ENCODE measurements at regions not wholly inside any gene's neighbourhood (a gene's known extent, or its start where the extent isn't known, plus 50 kb on each side); places are given as distances from the start of the nearest gene placed in this dataset.

DNA sequence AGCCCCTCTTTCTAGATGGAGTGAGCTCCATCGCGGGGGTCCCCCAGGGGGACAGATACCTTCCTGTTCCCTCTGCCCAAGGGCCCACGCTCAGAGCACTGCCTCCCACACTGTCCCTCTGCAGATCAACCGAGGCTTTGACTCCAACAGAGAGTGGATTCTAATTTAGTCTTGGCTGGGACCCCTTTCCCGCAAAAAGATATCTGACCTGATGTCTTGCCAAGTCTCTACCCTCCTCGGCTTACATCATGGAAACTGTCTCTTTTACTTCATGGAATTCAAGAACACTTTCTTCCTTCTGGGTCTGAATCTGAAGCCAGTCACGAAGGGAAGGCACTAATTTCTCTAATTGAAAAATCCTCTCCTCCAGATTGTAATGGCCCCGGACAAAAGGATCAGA, 278.0 kb downstream of the BMP7 start:
- TF ChIP-seq CTCF (IDR thresholded peaks at IDR 0.05): no peak
- no peak for TF ChIP-seq POLR2A (IDR thresholded peaks at IDR 0.05)

Data from vagina (tissue), 2 donors.